Midbrain (tissue), 1 donor: ENCODE measurements at regions not wholly inside any gene's neighbourhood (a gene's known extent, or its start where the extent isn't known, plus 50 kb on each side); places are given as distances from the start of the nearest gene placed in this dataset.
"Not testable (repeated sequence)": the region's sequence is repeated elsewhere in the genome, so short reads cannot be mapped to it uniquely, and the experiment has no call there.

Experiments used
- DNase-seq: peaks from one replicate; lab custom pipeline; 2025; lab: John Stamatoyannopoulos, UW

GRCh38 chr7:65621580-65622201 lies 248.0 kb downstream of the ZNF92 start:
- DNase-seq = peak; percentile 15

GRCh38 chr7:65631236-65631635 lies 241.6 kb upstream of the VKORC1L1 start:
- DNase-seq = not testable (repeated sequence)

- not testable (repeated sequence) for DNase-seq
These were observed 239.1 kb upstream of the VKORC1L1 start for GRCh38 chr7:65633587-65634404.

GRCh38 chr7:65638918-65639317 lies 234.0 kb upstream of the VKORC1L1 start:
- not testable (repeated sequence) for DNase-seq

GRCh38 chr7:65639717-65640116 lies 233.2 kb upstream of the VKORC1L1 start:
- not testable (repeated sequence) for DNase-seq

GRCh38 chr7:65643498-65643897 lies 229.4 kb upstream of the VKORC1L1 start:
- DNase-seq = not testable (repeated sequence)

GRCh38 chr7:65647153-65647964 lies 225.5 kb upstream of the VKORC1L1 start:
- DNase-seq = not testable (repeated sequence)

- DNase-seq = not testable (repeated sequence)
These were observed 221.7 kb upstream of the VKORC1L1 start for GRCh38 chr7:65651174-65651573.

- not testable (repeated sequence) for DNase-seq
These were observed 220.9 kb upstream of the VKORC1L1 start for GRCh38 chr7:65651826-65652592.

GRCh38 chr7:65652669-65653068 lies 220.2 kb upstream of the VKORC1L1 start:
- not testable (repeated sequence) for DNase-seq

- DNase-seq = not testable (repeated sequence)
These were observed 216.2 kb upstream of the VKORC1L1 start for GRCh38 chr7:65656494-65657188.

GRCh38 chr7:65683362-65683761 lies 189.5 kb upstream of the VKORC1L1 start:
- DNase-seq = not testable (repeated sequence)

GRCh38 chr7:65699026-65699714 lies 173.7 kb upstream of the VKORC1L1 start:
- DNase-seq = not testable (repeated sequence)

GRCh38 chr7:65699715-65700356 lies 173.0 kb upstream of the VKORC1L1 start:
- DNase-seq = not testable (repeated sequence)

- DNase-seq = not testable (repeated sequence)
These were observed 153.6 kb upstream of the VKORC1L1 start for GRCh38 chr7:65719123-65719798.

GRCh38 chr7:65722361-65722792 lies 150.5 kb upstream of the VKORC1L1 start:
- no peak for DNase-seq

- DNase-seq = not testable (repeated sequence)
These were observed 145.7 kb upstream of the VKORC1L1 start for GRCh38 chr7:65727182-65727581.

GRCh38 chr7:65731129-65731528 lies 141.7 kb upstream of the VKORC1L1 start:
- no peak for DNase-seq

- no peak for DNase-seq
These were observed 141.3 kb upstream of the VKORC1L1 start for GRCh38 chr7:65731562-65732035.
